Testis (tissue), 2 donors: ENCODE measurements at regions not wholly inside any gene's neighbourhood (a gene's known extent, or its start where the extent isn't known, plus 50 kb on each side); places are given as distances from the start of the nearest gene placed in this dataset.

Experiments
- DNase-seq: peaks from one replicate; pipeline ENCODE4 v3.0.0-alpha.2; 2019
- H3K27ac ChIP-seq, 2 donors: fragments of 200-600 bp; sonication (generic); one replicate each; pipeline ENCODE4 v1.5.1; 2019
- H3K27me3 ChIP-seq: fragments of 200-600 bp; sonication (generic); one replicate; pipeline ENCODE4 v1.5.1; 2019
- H3K36me3 ChIP-seq: fragments of 200-600 bp; sonication (generic); one replicate; pipeline ENCODE4 v1.5.1; 2017; ENCODE audit warnings: low read depth; ENCODE audit errors: missing control alignments
- H3K4me1 ChIP-seq: fragments of 200-600 bp; sonication (generic); one replicate; pipeline ENCODE4 v1.5.1; 2019
- H3K4me3 ChIP-seq, 2 donors: fragments of 200-600 bp; sonication (generic); one replicate each; pipeline ENCODE4 v1.5.1; 2017 to 2019
- H3K9me3 ChIP-seq: fragments of 200-600 bp; sonication (generic); one replicate; pipeline ENCODE4 v1.5.1; 2017
- POLR2A ChIP-seq: fragments of 450-650 bp; IDR thresholded peaks from one replicate; pipeline ENCODE4 v1.6.1; 2017; ENCODE audit warnings: antibody characterized with exemption, mild to moderate bottlenecking, moderate library complexity
- WGBS, 2 donors: methylation state at CpG; one replicate each; pipeline ENCODE4 v1.1.5; 2018; 5-methylcytosine and 5-hydroxymethylcytosine counted together
- intact Hi-C: fragments of 100-400 bp; cut with DNase I; formaldehyde crosslinking; loops from one replicate; pipeline ENCODE4 v1.15.1; 2023; ENCODE audit warnings: low total_unique reads
- TF ChIP-seq, protein P1 (sequence below), 3 experiments: fragments of 450-650 bp in 2 of 3; fragments of 200-600 bp in 1 of 3; sonication (generic) in 1 of 3; IDR thresholded peaks; one replicate each; pipeline ENCODE4 v1.5.1; 2016 to 2019; ENCODE audit warnings: antibody characterized with exemption in 3 of 3, mild to moderate bottlenecking in 2 of 3, moderate library complexity in 1 of 3

DNA sequence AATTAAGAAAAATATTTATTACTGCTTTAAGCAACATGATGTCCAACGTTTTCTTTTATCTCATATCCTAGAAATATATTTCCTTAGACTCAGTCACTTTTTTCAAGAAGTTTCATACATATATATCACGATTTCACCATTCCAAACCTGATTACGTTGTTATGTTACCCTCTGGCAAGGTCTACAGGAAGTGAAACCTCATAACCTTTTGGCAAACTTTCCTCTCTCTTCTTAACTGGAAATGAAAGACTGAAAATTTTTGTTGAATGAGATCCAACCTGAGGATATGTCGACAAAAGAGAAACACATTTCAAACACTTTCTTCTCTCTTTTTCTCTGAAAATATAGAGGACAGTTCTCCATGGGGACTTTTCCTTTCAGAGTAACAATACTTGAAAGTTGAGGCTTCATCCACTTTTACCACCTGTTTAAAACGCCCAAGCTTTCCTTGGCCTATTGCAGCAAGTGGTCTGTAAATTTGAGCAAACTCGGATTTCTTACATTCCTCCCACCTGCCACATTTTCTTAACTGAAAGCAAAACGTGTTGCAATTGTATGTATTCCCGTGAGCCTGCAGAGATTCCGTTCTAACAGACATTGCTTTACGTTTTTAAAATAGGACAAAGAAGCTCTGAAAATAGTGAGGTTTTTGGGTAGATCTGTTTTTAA, 298.1 kb downstream of the CETN3 start:
- WGBS, 2 donors: 35 to 49% methylated on average over 10 of the region's 10 CpGs
- Histone ChIP-seq H3K4me3 (no peak overlapping the region), H3K27me3 (no peaks in the 10 kb centered on the region), H3K27ac (no peak overlapping the region), H3K9me3 (no peaks in the 10 kb centered on the region), H3K4me1 (no peaks in the 10 kb centered on the region), H3K36me3 (no peaks in the 10 kb centered on the region)
- no peak for DNase-seq
- intact Hi-C loops: no loop called here
- TF ChIP-seq, protein P1, sequence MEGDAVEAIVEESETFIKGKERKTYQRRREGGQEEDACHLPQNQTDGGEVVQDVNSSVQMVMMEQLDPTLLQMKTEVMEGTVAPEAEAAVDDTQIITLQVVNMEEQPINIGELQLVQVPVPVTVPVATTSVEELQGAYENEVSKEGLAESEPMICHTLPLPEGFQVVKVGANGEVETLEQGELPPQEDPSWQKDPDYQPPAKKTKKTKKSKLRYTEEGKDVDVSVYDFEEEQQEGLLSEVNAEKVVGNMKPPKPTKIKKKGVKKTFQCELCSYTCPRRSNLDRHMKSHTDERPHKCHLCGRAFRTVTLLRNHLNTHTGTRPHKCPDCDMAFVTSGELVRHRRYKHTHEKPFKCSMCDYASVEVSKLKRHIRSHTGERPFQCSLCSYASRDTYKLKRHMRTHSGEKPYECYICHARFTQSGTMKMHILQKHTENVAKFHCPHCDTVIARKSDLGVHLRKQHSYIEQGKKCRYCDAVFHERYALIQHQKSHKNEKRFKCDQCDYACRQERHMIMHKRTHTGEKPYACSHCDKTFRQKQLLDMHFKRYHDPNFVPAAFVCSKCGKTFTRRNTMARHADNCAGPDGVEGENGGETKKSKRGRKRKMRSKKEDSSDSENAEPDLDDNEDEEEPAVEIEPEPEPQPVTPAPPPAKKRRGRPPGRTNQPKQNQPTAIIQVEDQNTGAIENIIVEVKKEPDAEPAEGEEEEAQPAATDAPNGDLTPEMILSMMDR (IDR thresholded peaks at IDR 0.05): no peak
- no peak for TF ChIP-seq POLR2A

DNA sequence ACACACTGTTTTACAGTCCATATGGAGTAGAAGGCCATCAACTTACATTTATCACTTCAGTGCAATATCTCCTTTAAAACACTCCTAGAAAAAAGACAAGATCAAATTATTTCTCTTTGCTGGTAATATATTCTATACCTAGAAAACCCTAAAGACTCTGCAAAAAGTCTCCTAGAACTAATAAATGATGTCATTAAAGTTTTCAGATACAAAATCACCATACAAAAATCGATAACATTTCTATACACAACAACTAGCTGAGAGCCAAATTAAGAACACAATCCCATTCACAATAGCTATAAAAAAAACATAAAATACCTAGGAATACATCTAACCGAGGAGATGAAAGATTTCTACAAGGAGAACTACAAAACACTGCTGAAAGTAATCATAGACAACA, 300.3 kb downstream of the CETN3 start:
- 40 to 42% methylated on average over 2 of the region's 2 CpGs for WGBS, 2 donors
- no peak for DNase-seq
- TF ChIP-seq, protein P1 (IDR thresholded peaks at IDR 0.05): no peak
- TF ChIP-seq POLR2A: no peak
- no peak overlapping the region for H3K27ac ChIP-seq
- H3K36me3 ChIP-seq: no peaks in the 10 kb centered on the region
- H3K4me3 ChIP-seq: no peak overlapping the region
- intact Hi-C loops: no loop called here
- no peaks in the 10 kb centered on the region for H3K9me3 ChIP-seq
- no peaks in the 10 kb centered on the region for H3K27me3 ChIP-seq
- no peaks in the 10 kb centered on the region for H3K4me1 ChIP-seq

DNA sequence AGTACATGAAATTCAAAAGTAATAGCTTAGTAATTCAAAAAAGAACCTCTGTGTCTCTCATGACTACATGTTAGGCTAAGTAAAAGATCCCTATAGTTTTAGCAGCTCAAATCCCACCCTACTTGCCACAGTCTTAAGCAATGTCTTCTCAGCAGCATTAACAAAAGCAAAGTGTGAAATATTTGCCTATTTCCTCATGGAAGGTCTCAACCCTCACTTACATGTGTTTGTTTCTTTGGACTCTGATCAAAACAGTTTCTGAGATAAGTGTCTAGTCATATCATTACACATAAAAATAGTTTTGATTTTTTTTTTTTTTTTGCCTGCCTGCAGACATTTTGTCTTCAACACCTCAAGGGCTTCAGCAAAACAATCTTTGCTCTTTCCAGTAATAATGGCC, 310.5 kb downstream of the CETN3 start:
- Histone ChIP-seq H3K4me3 (no peak overlapping the region), H3K9me3 (no peaks in the 10 kb centered on the region), H3K27me3 (no peaks in the 10 kb centered on the region), H3K27ac (no peak overlapping the region), H3K4me1 (no peaks in the 10 kb centered on the region), H3K36me3 (no peaks in the 10 kb centered on the region)
- no peak for DNase-seq
- intact Hi-C loops: no loop called here
- TF ChIP-seq, protein P1 (IDR thresholded peaks at IDR 0.05): no peak
- TF ChIP-seq POLR2A: no peak

DNA sequence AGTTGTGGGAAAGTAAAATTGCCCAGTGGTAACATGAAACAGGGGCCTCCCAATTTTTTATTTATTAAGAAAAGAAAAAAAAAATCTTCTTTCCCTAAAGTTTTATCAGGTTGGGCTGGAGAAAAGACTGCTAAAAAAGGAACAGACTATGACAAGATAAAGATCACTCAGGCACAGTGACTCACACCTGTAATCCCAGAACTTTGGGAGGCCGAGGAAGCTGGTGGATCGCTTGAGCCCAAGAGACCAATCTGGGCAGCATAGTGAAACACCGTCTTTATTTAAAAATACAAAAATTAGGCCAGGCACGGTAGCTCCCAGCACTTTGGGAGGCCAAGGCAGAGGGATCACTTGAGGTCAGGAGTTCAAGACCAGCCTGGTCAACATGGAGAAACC, 312.5 kb downstream of the CETN3 start:
- DNase-seq: no peak
- H3K9me3 ChIP-seq: no peaks in the 10 kb centered on the region
- H3K4me1 ChIP-seq: no peaks in the 10 kb centered on the region
- no peaks in the 10 kb centered on the region for H3K36me3 ChIP-seq
- intact Hi-C loops: no loop called here
- 93 to 96% methylated on average over 4 of the region's 4 CpGs for WGBS, 2 donors
- TF ChIP-seq, protein P1 (IDR thresholded peaks at IDR 0.05): no peak
- TF ChIP-seq POLR2A: no peak
- no peaks in the 10 kb centered on the region for H3K27me3 ChIP-seq
- H3K4me3 ChIP-seq: no peak overlapping the region
- no peak overlapping the region for H3K27ac ChIP-seq

DNA sequence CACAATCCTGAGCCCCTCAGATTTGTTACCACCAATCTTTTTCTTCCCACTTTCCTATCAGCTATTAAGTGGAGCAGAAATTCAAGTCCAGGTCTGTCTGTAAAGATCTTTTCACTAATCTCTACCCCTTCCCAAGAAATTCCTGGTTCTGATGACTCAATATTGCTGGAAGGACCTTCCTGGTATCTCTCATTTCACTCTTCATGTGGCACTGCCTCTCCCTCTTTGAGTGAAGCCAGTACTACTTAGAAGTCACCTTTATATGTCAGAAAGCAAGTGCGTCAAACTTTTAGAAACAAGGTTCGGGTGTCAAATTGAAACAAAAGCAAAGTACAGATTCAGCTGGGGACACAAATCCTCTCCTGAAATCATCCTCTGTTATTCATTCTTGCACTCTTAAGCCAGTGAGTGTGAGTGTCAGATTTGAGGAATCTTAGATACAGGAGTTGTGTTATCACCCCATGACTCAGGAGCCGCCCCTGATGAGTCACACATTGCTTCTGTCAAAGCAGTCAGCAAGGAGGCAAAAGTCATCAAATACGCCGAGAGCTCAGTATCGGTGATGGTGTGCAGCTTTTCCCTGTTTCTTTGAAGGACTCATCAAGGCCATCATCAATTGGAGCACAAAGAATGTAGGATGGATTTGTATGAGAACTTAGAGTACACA, 313.0 kb downstream of the CETN3 start:
- H3K4me3 ChIP-seq: no peak overlapping the region
- no peaks in the 10 kb centered on the region for H3K36me3 ChIP-seq
- H3K9me3 ChIP-seq: no peaks in the 10 kb centered on the region
- intact Hi-C loops: no loop called here
- no peaks in the 10 kb centered on the region for H3K27me3 ChIP-seq
- no peak overlapping the region for H3K27ac ChIP-seq
- no peaks in the 10 kb centered on the region for H3K4me1 ChIP-seq
- TF ChIP-seq, protein P1 (IDR thresholded peaks at IDR 0.05): no peak
- TF ChIP-seq POLR2A: no peak
- WGBS, 2 donors: 85 to 89% methylated on average over 6 of the region's 6 CpGs
- no peak for DNase-seq
